HG02870 (cell line): ENCODE measurements at regions not wholly inside any gene's neighbourhood (a gene's known extent, or its start where the extent isn't known, plus 50 kb on each side); places are given as distances from the start of the nearest gene placed in this dataset.
"Not testable (repeated sequence)": the region's sequence is repeated elsewhere in the genome, so short reads cannot be mapped to it uniquely, and the experiment has no call there.

Experiments
- ATAC-seq: cut with Tn5 transposase; IDR thresholded peaks from one replicate; pipeline ENCODE4 v1.9.1; 2021; ENCODE audit warnings: mild to moderate bottlenecking, moderate library complexity; ENCODE audit not compliant: unreplicated experiment

DNA sequence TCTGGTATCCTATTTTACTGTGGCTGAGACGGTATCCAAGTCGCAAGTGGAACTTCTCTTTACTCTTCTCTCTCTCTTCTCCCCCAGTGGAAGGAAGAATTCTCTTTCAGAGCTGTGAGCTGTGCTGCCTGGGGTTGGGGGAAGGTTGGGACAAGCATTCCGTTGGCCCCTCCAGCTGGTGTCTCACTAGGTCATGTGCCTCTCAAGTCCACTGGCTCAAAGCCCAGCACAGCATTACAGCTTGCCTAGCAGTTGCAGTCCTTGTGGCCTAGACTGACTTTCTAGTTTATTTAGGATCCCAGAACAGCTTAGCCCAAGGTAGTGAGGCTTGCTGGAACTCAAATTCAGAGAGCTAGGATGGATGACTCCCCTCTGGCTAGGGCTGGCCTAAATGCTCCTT lies 76.1 kb upstream of the SPATA16 start:
- no peak for ATAC-seq

DNA sequence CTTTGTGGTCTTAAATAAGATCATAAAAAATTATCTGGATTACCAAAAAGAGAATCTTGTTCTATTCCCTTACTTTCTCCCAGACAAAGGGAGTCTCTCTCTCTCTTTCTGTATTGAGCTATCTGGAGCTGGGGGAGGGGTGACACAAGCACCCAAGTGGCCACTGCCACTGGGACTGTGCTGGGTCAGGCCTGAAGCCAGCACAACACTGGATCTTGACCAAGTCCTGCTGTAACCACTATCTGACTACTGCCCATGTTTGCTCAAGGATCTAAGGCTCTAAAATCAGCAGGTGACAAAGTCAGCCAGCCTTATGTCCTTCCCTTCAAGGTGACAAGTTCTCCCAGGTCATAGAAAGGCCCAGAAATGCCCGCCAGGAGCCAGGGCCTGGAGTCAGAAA lies 75.0 kb upstream of the SPATA16 start:
- ATAC-seq: no peak

DNA sequence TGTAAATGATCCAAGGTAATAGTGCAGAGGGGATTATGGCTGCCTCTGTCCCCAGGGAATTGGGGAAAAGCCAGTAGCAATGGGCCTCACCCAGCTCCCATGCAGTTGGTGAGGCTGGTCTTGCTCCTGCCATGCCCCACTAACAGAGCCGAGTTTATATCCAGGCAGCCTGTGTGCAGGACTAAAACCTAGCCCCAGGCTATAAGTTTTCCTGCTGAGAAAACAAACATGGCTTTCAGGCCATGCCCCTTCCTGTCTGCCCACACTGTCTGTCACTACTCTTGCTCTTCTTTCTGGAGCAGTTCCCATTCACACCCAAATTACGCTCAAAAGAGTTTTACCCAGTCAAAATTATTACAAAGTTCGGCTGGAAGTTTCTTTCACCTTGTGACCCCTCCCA lies 73.5 kb upstream of the SPATA16 start:
- no peak for ATAC-seq

DNA sequence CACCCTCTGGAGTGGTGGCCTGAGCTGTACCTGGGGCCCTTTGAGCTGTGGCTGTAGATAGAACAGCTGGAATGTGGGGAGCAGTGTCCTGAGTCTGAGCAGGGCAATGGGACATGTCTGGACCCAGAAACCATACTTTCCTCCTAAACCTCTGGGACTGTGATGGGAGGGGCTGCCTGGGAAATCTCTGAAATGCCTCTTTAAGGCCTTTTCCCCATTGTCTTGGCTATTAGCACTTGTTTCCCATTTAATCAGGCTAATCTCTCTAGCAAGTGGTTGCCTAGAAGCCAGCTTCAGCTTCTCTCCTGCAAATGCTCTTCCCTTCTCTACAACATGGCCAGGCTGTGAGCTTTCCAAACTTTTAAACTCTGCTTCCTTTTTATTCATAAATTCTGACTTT lies 58.5 kb upstream of the SPATA16 start:
- no peak for ATAC-seq

DNA sequence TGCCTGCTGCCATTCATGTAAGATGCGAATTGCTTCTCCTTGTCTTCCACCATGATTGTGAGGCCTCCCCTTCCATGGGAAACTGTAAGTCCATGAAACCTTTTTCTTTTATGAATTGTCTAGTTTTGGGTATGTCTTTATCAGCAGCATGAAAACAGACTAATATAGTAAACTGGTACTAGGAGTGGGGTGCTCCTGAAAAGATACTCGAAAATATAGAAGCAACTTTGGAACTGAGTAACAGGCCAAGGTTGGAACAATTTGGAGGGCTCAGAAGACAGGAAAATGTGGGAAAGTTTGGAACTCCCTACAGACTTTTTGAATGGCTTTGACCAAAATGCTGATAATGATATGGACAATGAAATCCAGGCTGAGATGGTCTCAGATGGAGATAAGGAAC lies 53.8 kb upstream of the SPATA16 start:
- not testable (repeated sequence) for ATAC-seq

DNA sequence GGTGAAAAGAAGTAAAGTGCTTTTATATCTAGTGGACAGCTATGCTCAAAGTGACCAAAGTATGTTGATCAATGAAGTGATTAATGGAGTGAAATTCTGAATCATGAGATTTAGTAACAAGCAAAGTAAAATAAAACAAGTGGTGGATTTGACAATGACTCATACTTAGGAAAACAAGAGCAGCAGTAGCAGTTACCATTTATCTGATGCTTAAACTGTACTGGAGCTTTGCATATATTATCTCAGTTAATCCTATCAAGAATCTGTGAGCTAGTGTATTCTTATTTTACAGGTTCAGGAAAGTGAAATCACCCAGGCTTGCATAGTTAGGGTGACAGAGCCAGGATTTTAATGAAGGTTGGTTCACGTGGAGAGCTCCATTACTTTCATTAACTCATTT lies 50.6 kb upstream of the SPATA16 start:
- ATAC-seq: no peak
